ENCODE measurements at regions not wholly inside any gene's neighbourhood (a gene's known extent, or its start where the extent isn't known, plus 50 kb on each side); places are given as distances from the start of the nearest gene placed in this dataset.

GRCh38 chr17:14737984-14738651, 437.2 kb downstream of the HS3ST3B1 start (continued):
- TF ChIP-seq E2F1 (CRISPR knock-in tag; IDR thresholded peaks at IDR 0.05) (no peak), POGZ (CRISPR knock-in tag; IDR thresholded peaks at IDR 0.05) (peak; percentile 72), ZNF143 (CRISPR knock-in tag; IDR thresholded peaks at IDR 0.05) (0 out of 2 replicates have a peak, but pooled peaks have one; percentile 28), NFE2 (CRISPR knock-in tag; IDR thresholded peaks at IDR 0.05) (peak; percentile 79), SALL1 (CRISPR knock-in tag; IDR thresholded peaks at IDR 0.05) (peak; percentile 97), NCOA1 (CRISPR knock-in tag; IDR thresholded peaks at IDR 0.05) (no peak), HMGA1 (CRISPR knock-in tag; conservative IDR thresholded peaks at IDR 0.05) (no peak), ZNF569 (CRISPR knock-in tag; IDR thresholded peaks at IDR 0.05; ENCODE audit: borderline replicate concordance) (no peak), NCOA5 (CRISPR knock-in tag; IDR thresholded peaks at IDR 0.05) (no peak), FOXO4 (CRISPR knock-in tag; conservative IDR thresholded peaks at IDR 0.05) (0 out of 2 replicates have a peak, but pooled peaks have one; percentile 47), SOX5 (CRISPR knock-in tag; IDR thresholded peaks at IDR 0.05; ENCODE audit: borderline replicate concordance) (peak; percentile 78; the same call in 1 of the 2 replicates), KIAA2018 (CRISPR knock-in tag; IDR thresholded peaks at IDR 0.05; ENCODE audit: borderline replicate concordance) (no peak), GATA4 (IDR thresholded peaks at IDR 0.05; ENCODE audit: borderline replicate concordance, low read depth) (0 out of 2 replicates have a peak, but pooled peaks have one; percentile 34), TRIM24 (CRISPR knock-in tag; IDR thresholded peaks at IDR 0.05) (peak; percentile 88; the same call in 1 of the 2 replicates), ZFAT (CRISPR knock-in tag; conservative IDR thresholded peaks at IDR 0.05) (no peak), ZNF878 (CRISPR knock-in tag; IDR thresholded peaks at IDR 0.05) (peak; percentile 79; the same call in 1 of the 2 replicates), DNMT3B (CRISPR knock-in tag; conservative IDR thresholded peaks at IDR 0.05) (no peak), DRAP1 (CRISPR knock-in tag; IDR thresholded peaks at IDR 0.05) (0 out of 2 replicates have a peak, but pooled peaks have one; percentile 26), CHD2 (IDR thresholded peaks at IDR 0.05; ENCODE audit: low read depth, low read length) (no peak), TMF1 (CRISPR knock-in tag; IDR thresholded peaks at IDR 0.05; ENCODE audit: low read depth) (no peak)

Measured in HepG2 (cell line).